Stimulated activated effector memory CD8-positive, alpha-beta T cell treated with anti-CD3 and anti-CD28 coated beads, Interleukin-12 subunit alpha, Interleukin-12 subunit beta, amount 100 ng/mL, for 72 hours (primary cell): ENCODE measurements at regions not wholly inside any gene's neighbourhood (a gene's known extent, or its start where the extent isn't known, plus 50 kb on each side); places are given as distances from the start of the nearest gene placed in this dataset.
"Not testable (repeated sequence)": the region's sequence is repeated elsewhere in the genome, so short reads cannot be mapped to it uniquely, and the experiment has no call there.

Experiments used
- ATAC-seq: fragments of 150-1000 bp; cut with Tn5 transposase; 2 replicates; pipeline ENCODE4 v1.10.0; 2021
- DNase-seq, 2 donors: peaks; one replicate each; pipeline ENCODE4 v3.0.0; 2021 to 2022; ENCODE audit warnings: low spot score in 2 of 2
- H3K27ac Mint-ChIP-seq: one replicate; pipeline ENCODE4 v1.8.0; 2022; ENCODE audit warnings: mild to moderate bottlenecking, mixed read lengths
- H3K36me3 Mint-ChIP-seq: one replicate; pipeline ENCODE4 v1.8.0; 2022; ENCODE audit warnings: mild to moderate bottlenecking, mixed read lengths
- H3K4me1 Mint-ChIP-seq: one replicate; pipeline ENCODE4 v1.8.0; 2022; ENCODE audit warnings: mixed read lengths
- H3K4me3 Mint-ChIP-seq: one replicate; pipeline ENCODE4 v1.8.0; 2022; ENCODE audit warnings: mild to moderate bottlenecking, mixed read lengths
- H3K9me3 Mint-ChIP-seq: one replicate; pipeline ENCODE4 v1.8.0; 2022; ENCODE audit warnings: mixed read lengths

- no peaks in the 10 kb centered on the region for H3K36me3 Mint-ChIP-seq
- DNase-seq (no peak), ATAC-seq (no peak)
- no peaks in the 10 kb centered on the region for H3K9me3 Mint-ChIP-seq
- H3K4me1 Mint-ChIP-seq: no peaks in the 10 kb centered on the region
- no peak overlapping the region for H3K4me3 Mint-ChIP-seq
- H3K27ac Mint-ChIP-seq: no peak overlapping the region
Measured at GRCh38 chr2:8133363-8133762, 548.5 kb upstream of the ID2 start.

GRCh38 chr2:8133913-8134472, 547.9 kb upstream of the ID2 start:
- H3K4me1 Mint-ChIP-seq: no peaks in the 10 kb centered on the region
- no peak for DNase-seq
- H3K9me3 Mint-ChIP-seq: no peaks in the 10 kb centered on the region
- no peak overlapping the region for H3K4me3 Mint-ChIP-seq
- H3K27ac Mint-ChIP-seq: no peak overlapping the region
- H3K36me3 Mint-ChIP-seq: no peaks in the 10 kb centered on the region
- no peak for ATAC-seq

- Mint-ChIP-seq H3K36me3 (no peaks in the 10 kb centered on the region), H3K4me3 (no peak overlapping the region), H3K9me3 (no peaks in the 10 kb centered on the region), H3K27ac (no peak overlapping the region), H3K4me1 (peaks cover under 1% of the 10 kb centered on the region)
- no peak for ATAC-seq
- no peak for DNase-seq
Measured at GRCh38 chr2:8134473-8134932, 547.4 kb upstream of the ID2 start.

GRCh38 chr2:8134985-8135682, 546.7 kb upstream of the ID2 start:
- ATAC-seq: no peak
- no peak for DNase-seq
- Mint-ChIP-seq H3K4me1 (peaks cover 6% of the 10 kb centered on the region), H3K4me3 (no peak overlapping the region), H3K36me3 (peaks cover 6% of the 10 kb centered on the region), H3K27ac (no peak overlapping the region), H3K9me3 (peaks cover 4% of the 10 kb centered on the region)

GRCh38 chr2:8137801-8138200, 544.1 kb upstream of the ID2 start:
- H3K4me3 Mint-ChIP-seq: no peak overlapping the region
- H3K36me3 Mint-ChIP-seq: peaks cover 6% of the 10 kb centered on the region
- H3K9me3 Mint-ChIP-seq: peaks cover 6% of the 10 kb centered on the region
- H3K27ac Mint-ChIP-seq: no peak overlapping the region
- ATAC-seq: no peak
- no peak for DNase-seq
- H3K4me1 Mint-ChIP-seq: peaks cover 6% of the 10 kb centered on the region

GRCh38 chr2:8138525-8138922, 543.3 kb upstream of the ID2 start:
- Mint-ChIP-seq H3K4me1 (peaks cover 6% of the 10 kb centered on the region), H3K36me3 (peaks cover 6% of the 10 kb centered on the region), H3K27ac (no peak overlapping the region), H3K4me3 (no peak overlapping the region), H3K9me3 (peaks cover 6% of the 10 kb centered on the region)
- DNase-seq (no peak), ATAC-seq (no peak)

GRCh38 chr2:8138923-8139667, 542.8 kb upstream of the ID2 start:
- DNase-seq: no peak
- Mint-ChIP-seq H3K27ac (no peak overlapping the region), H3K4me1 (peaks cover 6% of the 10 kb centered on the region), H3K36me3 (peaks cover 6% of the 10 kb centered on the region), H3K4me3 (no peak overlapping the region), H3K9me3 (peaks cover 6% of the 10 kb centered on the region)
- ATAC-seq: no peak

- Mint-ChIP-seq H3K36me3 (peaks cover 6% of the 10 kb centered on the region), H3K4me1 (peaks cover 11% of the 10 kb centered on the region), H3K9me3 (peaks cover 6% of the 10 kb centered on the region), H3K4me3 (no peak overlapping the region), H3K27ac (no peak overlapping the region)
- ATAC-seq (no peak), DNase-seq (no peak)
Measured at GRCh38 chr2:8139668-8140200, 542.1 kb upstream of the ID2 start.

- H3K4me3 Mint-ChIP-seq: no peak overlapping the region
- peaks cover 6% of the 10 kb centered on the region for H3K9me3 Mint-ChIP-seq
- ATAC-seq (no peak), DNase-seq (no peak)
- peaks cover 19% of the 10 kb centered on the region for H3K4me1 Mint-ChIP-seq
- no peak overlapping the region for H3K27ac Mint-ChIP-seq
- H3K36me3 Mint-ChIP-seq: peaks cover 6% of the 10 kb centered on the region
Measured at GRCh38 chr2:8141079-8141707, 540.7 kb upstream of the ID2 start.

- H3K27ac Mint-ChIP-seq: no peak overlapping the region
- peaks cover 6% of the 10 kb centered on the region for H3K9me3 Mint-ChIP-seq
- H3K4me3 Mint-ChIP-seq: no peak overlapping the region
- ATAC-seq (no peak), DNase-seq (no peak)
- H3K4me1 Mint-ChIP-seq: peaks cover 19% of the 10 kb centered on the region
- H3K36me3 Mint-ChIP-seq: peaks cover 6% of the 10 kb centered on the region
Measured at GRCh38 chr2:8141780-8142179, 540.1 kb upstream of the ID2 start.

- DNase-seq (no peak), ATAC-seq (no peak)
- Mint-ChIP-seq H3K4me3 (no peak overlapping the region), H3K4me1 (peaks cover 19% of the 10 kb centered on the region), H3K36me3 (peaks cover 6% of the 10 kb centered on the region), H3K27ac (no peak overlapping the region), H3K9me3 (peaks cover 6% of the 10 kb centered on the region)
Measured at GRCh38 chr2:8142461-8142860, 539.4 kb upstream of the ID2 start.

- Mint-ChIP-seq H3K9me3 (peaks cover 6% of the 10 kb centered on the region), H3K36me3 (peaks cover 6% of the 10 kb centered on the region), H3K4me1 (peaks cover 30% of the 10 kb centered on the region), H3K27ac (no peak overlapping the region), H3K4me3 (no peak overlapping the region)
- no peak for DNase-seq
- no peak for ATAC-seq
Measured at GRCh38 chr2:8144131-8144631, 537.7 kb upstream of the ID2 start.

- peaks cover 3% of the 10 kb centered on the region for H3K36me3 Mint-ChIP-seq
- ATAC-seq: peak; percentile 48
- H3K4me1 Mint-ChIP-seq: peaks cover 27% of the 10 kb centered on the region
- no peak for DNase-seq
- no peak overlapping the region for H3K27ac Mint-ChIP-seq
- no peak overlapping the region for H3K4me3 Mint-ChIP-seq
- peaks cover 4% of the 10 kb centered on the region for H3K9me3 Mint-ChIP-seq
Measured at GRCh38 chr2:8144785-8145184, 537.1 kb upstream of the ID2 start.

- not testable (repeated sequence) for H3K9me3 Mint-ChIP-seq, DNase-seq, H3K4me3 Mint-ChIP-seq, H3K27ac Mint-ChIP-seq, ATAC-seq, H3K36me3 Mint-ChIP-seq
- H3K4me1 Mint-ChIP-seq: peaks cover 28% of the 10 kb centered on the region
Measured at GRCh38 chr2:8145375-8145774, 536.5 kb upstream of the ID2 start.
